ENCODE measurements at regions not wholly inside any gene's neighbourhood (a gene's known extent, or its start where the extent isn't known, plus 50 kb on each side); places are given as distances from the start of the nearest gene placed in this dataset.

- TF ChIP-seq CTCF (IDR thresholded peaks at IDR 0.05) (no peak), ZFX (IDR thresholded peaks at IDR 0.05; ENCODE audit: borderline replicate concordance) (no peak)
- no peak overlapping the region for H3K27ac ChIP-seq
Observed at GRCh38 chrY:7437086-7437485, 525.5 kb upstream of the AMELY start.

- TF ChIP-seq ZFX (IDR thresholded peaks at IDR 0.05; ENCODE audit: borderline replicate concordance) = no peak
- no peak for TF ChIP-seq CTCF (IDR thresholded peaks at IDR 0.05)
- no peak overlapping the region for H3K27ac ChIP-seq
Observed at GRCh38 chrY:7433817-7434809, 522.6 kb upstream of the AMELY start.

- H3K27ac ChIP-seq = no peak overlapping the region
- TF ChIP-seq CTCF (IDR thresholded peaks at IDR 0.05) = no peak
- no peak for TF ChIP-seq ZFX (IDR thresholded peaks at IDR 0.05; ENCODE audit: borderline replicate concordance)
Observed at GRCh38 chrY:7419165-7419564, 507.6 kb upstream of the AMELY start.

GRCh38 chrY:7417946-7418345, 506.4 kb upstream of the AMELY start:
- TF ChIP-seq CTCF (IDR thresholded peaks at IDR 0.05) (no peak), ZFX (IDR thresholded peaks at IDR 0.05; ENCODE audit: borderline replicate concordance) (no peak)
- H3K27ac ChIP-seq = no peak overlapping the region

GRCh38 chrY:7416406-7416805, 504.9 kb upstream of the AMELY start:
- H3K27ac ChIP-seq = no peak overlapping the region
- TF ChIP-seq ZFX (IDR thresholded peaks at IDR 0.05; ENCODE audit: borderline replicate concordance) (no peak), CTCF (IDR thresholded peaks at IDR 0.05) (no peak)

- TF ChIP-seq ZFX (IDR thresholded peaks at IDR 0.05; ENCODE audit: borderline replicate concordance) = no peak
- no peak for TF ChIP-seq CTCF (IDR thresholded peaks at IDR 0.05)
- no peak overlapping the region for H3K27ac ChIP-seq
Observed at GRCh38 chrY:7415157-7415633, 503.6 kb upstream of the AMELY start.

GRCh38 chrY:7390056-7390455, 478.5 kb upstream of the AMELY start:
- TF ChIP-seq ZFX (IDR thresholded peaks at IDR 0.05; ENCODE audit: borderline replicate concordance) (no peak), CTCF (IDR thresholded peaks at IDR 0.05) (no peak)
- no peak overlapping the region for H3K27ac ChIP-seq
